WI38 (cell line): ENCODE measurements at regions not wholly inside any gene's neighbourhood (a gene's known extent, or its start where the extent isn't known, plus 50 kb on each side); places are given as distances from the start of the nearest gene placed in this dataset.

Source experiments
- H3K4me3 ChIP-seq: 2 replicates; pipeline ENCODE4 v1.5.1; 2011; ENCODE audit warnings: low read depth, mild to moderate bottlenecking, control low read depth, low read length
- CTCF ChIP-seq: IDR thresholded peaks from 2 replicates; pipeline ENCODE4 v1.5.1; 2012; ENCODE audit warnings: low read depth, mild to moderate bottlenecking, control low read depth, low read length

- no peak for TF ChIP-seq CTCF
- H3K4me3 ChIP-seq = no peak overlapping the region
Observed at GRCh38 chr4:130329036-130329435, 1233.1 kb downstream of the C4orf33 start.

- no peak overlapping the region for H3K4me3 ChIP-seq
- TF ChIP-seq CTCF = no peak
Observed at GRCh38 chr4:130333241-130333759, 1237.3 kb downstream of the C4orf33 start.

- no peak for TF ChIP-seq CTCF
- H3K4me3 ChIP-seq = no peak overlapping the region
Observed at GRCh38 chr4:130335417-130336194, 1239.7 kb downstream of the C4orf33 start.

GRCh38 chr4:130336585-130337217 is 1240.7 kb downstream of the C4orf33 start:
- TF ChIP-seq CTCF = peak; percentile 23; the same call in 1 of the 2 replicates

GRCh38 chr4:130338851-130339250 is 1242.9 kb downstream of the C4orf33 start:
- H3K4me3 ChIP-seq = no peak overlapping the region
- TF ChIP-seq CTCF = no peak

More at GRCh38 chr4:130336585-130337217, 1240.7 kb downstream of the C4orf33 start:
- H3K4me3 ChIP-seq = no peak overlapping the region

GRCh38 chr4:130349745-130350144 is 1253.8 kb downstream of the C4orf33 start:
- TF ChIP-seq CTCF = no peak
- no peak overlapping the region for H3K4me3 ChIP-seq

GRCh38 chr4:130356873-130357272 is 1260.9 kb downstream of the C4orf33 start:
- no peak overlapping the region for H3K4me3 ChIP-seq
- TF ChIP-seq CTCF = no peak
